ENCODE measurements at regions not wholly inside any gene's neighbourhood (a gene's known extent, or its start where the extent isn't known, plus 50 kb on each side); places are given as distances from the start of the nearest gene placed in this dataset.

DNA sequence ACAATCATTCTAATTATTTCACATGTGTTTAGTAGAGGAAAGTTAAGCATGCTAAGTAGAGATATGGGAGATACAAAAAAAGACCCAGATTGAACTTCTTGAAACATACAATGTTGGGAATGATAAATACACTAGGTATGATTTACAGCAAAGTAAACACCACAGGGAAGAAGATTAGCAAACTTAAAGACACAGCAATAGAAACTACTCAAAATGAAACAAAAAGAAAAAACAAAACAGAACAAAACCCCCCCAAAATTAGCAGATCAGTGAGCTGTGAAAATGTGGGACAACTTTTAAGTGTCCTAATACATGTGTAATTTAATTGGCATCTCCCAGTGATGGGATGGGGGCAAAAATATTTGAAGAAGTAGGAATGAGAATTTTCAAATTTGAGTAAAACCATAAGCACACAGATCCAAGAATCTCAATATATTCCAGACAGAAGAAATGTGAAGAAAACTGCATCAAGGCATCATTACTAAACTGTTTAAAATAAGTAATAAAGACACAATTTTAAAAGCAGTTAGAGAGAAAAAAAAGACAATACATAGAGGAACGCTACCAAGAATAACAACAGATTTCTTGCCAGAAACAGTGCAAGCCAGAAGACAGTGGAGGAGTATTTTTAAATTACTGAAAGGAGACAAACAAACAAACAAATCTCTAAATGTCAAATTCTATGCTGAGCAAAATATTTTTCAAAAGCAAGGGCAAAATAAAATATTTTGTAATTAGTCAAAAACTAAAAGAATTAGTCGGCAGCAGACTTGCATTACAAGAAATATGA is 473.7 kb downstream of the QKI start:
- Histone ChIP-seq H3K79me2 (ENCODE audit: insufficient read depth, low read length) (no peaks in the 10 kb centered on the region), H3K4me2 (ENCODE audit: insufficient read depth, insufficient read length, low read length) (no peak overlapping the region), H3K27me3 (ENCODE audit: insufficient read depth, low read length) (no peaks in the 10 kb centered on the region), H2BK12ac (ENCODE audit: insufficient read length, low read depth, low read length) (no peak overlapping the region), H4K8ac (replicated peaks; ENCODE audit: insufficient read length, low read depth, low read length) (no peak overlapping the region), H3K18ac (ENCODE audit: insufficient read length, low read depth, low read length) (no peak overlapping the region), H3K27ac (ENCODE audit: insufficient read length, low read depth, low read length) (no peak overlapping the region), H3K4ac (ENCODE audit: low read depth, low read length) (no peak overlapping the region), H4K5ac (ENCODE audit: insufficient read length, low read depth, low read length) (no peak overlapping the region), H2BK20ac (ENCODE audit: low read depth, low read length, poor library complexity, severe bottlenecking) (no peak overlapping the region), H4K91ac (ENCODE audit: insufficient read length, low read depth, low read length) (no peak overlapping the region), H2AFZ (ENCODE audit: low read length) (no peak overlapping the region), H2AK5ac (ENCODE audit: insufficient read length, low read length) (no peak overlapping the region), H3K79me1 (ENCODE audit: insufficient read depth, low read depth, low read length, poor library complexity, severe bottlenecking) (no peaks in the 10 kb centered on the region), H3T11ph (ENCODE audit: low read length) (no peak overlapping the region), H2BK5ac (ENCODE audit: insufficient read length, low read length) (no peak overlapping the region), H3K4me1 (ENCODE audit: insufficient read depth, low read length) (no peaks in the 10 kb centered on the region), H3K9ac (ENCODE audit: extremely low read depth, insufficient read length, low read length) (no peak overlapping the region), H3K23ac (ENCODE audit: insufficient read length, low read depth, low read length) (no peak overlapping the region), H4K20me1 (ENCODE audit: control insufficient read depth, insufficient read depth, insufficient read length) (no peaks in the 10 kb centered on the region), H3K56ac (ENCODE audit: insufficient read length, low read depth, low read length) (no peak overlapping the region), H2BK15ac (ENCODE audit: low read depth, low read length) (no peak overlapping the region), H2BK120ac (ENCODE audit: low read depth, low read length, poor library complexity, severe bottlenecking) (no peak overlapping the region), H3K23me2 (ENCODE audit: insufficient read length, low read depth, low read length, poor library complexity, severe bottlenecking) (no peaks in the 10 kb centered on the region), H3K9me3 (ENCODE audit: control insufficient read depth, low read depth, low read length) (no peaks in the 10 kb centered on the region), H3K14ac (ENCODE audit: insufficient read depth, low read length) (no peak overlapping the region)
- Mint-ChIP-seq H3K27me3 (ENCODE audit: low read depth) (no peaks in the 10 kb centered on the region), H3K9me3 (peaks cover 10 to 13% of the 10 kb centered on the region in 2 experiments), H3K4me3 (no peak overlapping the region), H3K36me3 (ENCODE audit: insufficient read depth in 1 of 3, low read depth in 3 of 3) (peaks cover 0 to 20% (median 8%) of the 10 kb centered on the region in 3 experiments; a peak in 5 of 7 replicates), H3K27ac (no peak overlapping the region), H3K4me1 (no peaks in the 10 kb centered on the region)
- TF ChIP-seq CTCF (conservative IDR thresholded peaks at IDR 0.05), result no peak
- no peak for DNase-seq
- no CpG with 5 or more reads among the region's 2 CpGs for WGBS (ENCODE audit: extremely low coverage, insufficient read length, low lambda C conversion rate)

All from H9 (cell line).